ENCODE measurements at regions not wholly inside any gene's neighbourhood (a gene's known extent, or its start where the extent isn't known, plus 50 kb on each side); places are given as distances from the start of the nearest gene placed in this dataset.

- TF ChIP-seq CTCF (IDR thresholded peaks at IDR 0.05) (no peak), EZH2 (IDR thresholded peaks at IDR 0.05; ENCODE audit: borderline replicate concordance, insufficient read depth, low read depth, low read length, poor library complexity, severe bottlenecking) (no peak)
Measured at GRCh38 chr20:63125581-63125837, 90.4 kb downstream of the YTHDF1 start.

All from B cell (primary cell).